H7 (cell line): ENCODE measurements at regions not wholly inside any gene's neighbourhood (a gene's known extent, or its start where the extent isn't known, plus 50 kb on each side); places are given as distances from the start of the nearest gene placed in this dataset.

Experiments used
- DNase-seq: peaks from one replicate; pipeline ENCODE4 v3.0.0; 2012
- H3K27me3 ChIP-seq: 2 replicates; pipeline ENCODE4 v1.6.0; 2011; ENCODE audit warnings: mild to moderate bottlenecking, low read length; ENCODE audit not compliant: control insufficient read depth, insufficient read depth
- H3K36me3 ChIP-seq: replicated peaks from 2 replicates; pipeline ENCODE4 v1.5.1; 2011; ENCODE audit warnings: low read length; ENCODE audit not compliant: control insufficient read depth, insufficient read depth
- H3K4me3 ChIP-seq: 2 replicates; pipeline ENCODE4 v1.5.1; 2011; ENCODE audit warnings: low read depth, mild to moderate bottlenecking, control low read depth, low read length, moderate library complexity; ENCODE audit not compliant: insufficient read depth

- DNase-seq, result no peak
- no peak overlapping the region for H3K4me3 ChIP-seq
- no peaks in the 10 kb centered on the region for H3K36me3 ChIP-seq
- H3K27me3 ChIP-seq, result no peaks in the 10 kb centered on the region
These were observed 1422.3 kb downstream of the AACS start for GRCh38 chr12:126487431-126487980.

- no peak for DNase-seq
These were observed 1423.6 kb downstream of the AACS start for GRCh38 chr12:126488806-126489205.

GRCh38 chr12:126492181-126492580 lies 1426.9 kb downstream of the AACS start:
- DNase-seq, result no peak
- Histone ChIP-seq H3K27me3 (no peaks in the 10 kb centered on the region), H3K36me3 (no peaks in the 10 kb centered on the region), H3K4me3 (no peak overlapping the region)

More at GRCh38 chr12:126488806-126489205, 1423.6 kb downstream of the AACS start:
- H3K4me3 ChIP-seq, result no peak overlapping the region
- no peaks in the 10 kb centered on the region for H3K27me3 ChIP-seq
- no peaks in the 10 kb centered on the region for H3K36me3 ChIP-seq

GRCh38 chr12:126493366-126494108 lies 1428.3 kb downstream of the AACS start:
- no peaks in the 10 kb centered on the region for H3K27me3 ChIP-seq
- no peak overlapping the region for H3K4me3 ChIP-seq
- no peak for DNase-seq
- H3K36me3 ChIP-seq, result no peaks in the 10 kb centered on the region

- Histone ChIP-seq H3K4me3 (no peak overlapping the region), H3K36me3 (no peaks in the 10 kb centered on the region), H3K27me3 (no peaks in the 10 kb centered on the region)
- DNase-seq, result no peak
These were observed 1431.0 kb downstream of the AACS start for GRCh38 chr12:126496201-126496600.

GRCh38 chr12:126506426-126507182 lies 1441.4 kb downstream of the AACS start:
- Histone ChIP-seq H3K27me3 (no peaks in the 10 kb centered on the region), H3K4me3 (no peak overlapping the region), H3K36me3 (no peaks in the 10 kb centered on the region)
- DNase-seq, result no peak

GRCh38 chr12:126507231-126507630 lies 1442.0 kb downstream of the AACS start:
- Histone ChIP-seq H3K36me3 (no peaks in the 10 kb centered on the region), H3K27me3 (no peaks in the 10 kb centered on the region), H3K4me3 (no peak overlapping the region)
- no peak for DNase-seq

GRCh38 chr12:126509572-126509971 lies 1444.3 kb downstream of the AACS start:
- H3K27me3 ChIP-seq, result no peaks in the 10 kb centered on the region
- no peak overlapping the region for H3K4me3 ChIP-seq
- DNase-seq, result no peak
- H3K36me3 ChIP-seq, result no peaks in the 10 kb centered on the region

- Histone ChIP-seq H3K4me3 (no peak overlapping the region), H3K27me3 (no peaks in the 10 kb centered on the region), H3K36me3 (no peaks in the 10 kb centered on the region)
- DNase-seq, result no peak
These were observed 1445.4 kb downstream of the AACS start for GRCh38 chr12:126510630-126511029.

- H3K27me3 ChIP-seq, result no peaks in the 10 kb centered on the region
- H3K4me3 ChIP-seq, result no peak overlapping the region
- H3K36me3 ChIP-seq, result no peaks in the 10 kb centered on the region
- DNase-seq, result no peak
These were observed 1448.0 kb downstream of the AACS start for GRCh38 chr12:126512916-126513913.

GRCh38 chr12:126518596-126519200 lies 1453.5 kb downstream of the AACS start:
- no peaks in the 10 kb centered on the region for H3K27me3 ChIP-seq
- DNase-seq, result no peak
- H3K36me3 ChIP-seq, result no peaks in the 10 kb centered on the region
- no peak overlapping the region for H3K4me3 ChIP-seq

- Histone ChIP-seq H3K27me3 (no peaks in the 10 kb centered on the region), H3K36me3 (no peaks in the 10 kb centered on the region), H3K4me3 (no peak overlapping the region)
- DNase-seq, result no peak
These were observed 1454.6 kb downstream of the AACS start for GRCh38 chr12:126519833-126520232.

GRCh38 chr12:126523891-126524290 lies 1458.7 kb downstream of the AACS start:
- DNase-seq, result no peak
- Histone ChIP-seq H3K36me3 (no peaks in the 10 kb centered on the region), H3K27me3 (no peaks in the 10 kb centered on the region), H3K4me3 (no peak overlapping the region)

GRCh38 chr12:126534495-126534894 lies 1469.3 kb downstream of the AACS start:
- DNase-seq, result no peak
- no peak overlapping the region for H3K4me3 ChIP-seq

More at GRCh38 chr12:126534495-126534894, 1469.3 kb downstream of the AACS start:
- Histone ChIP-seq H3K27me3 (no peaks in the 10 kb centered on the region), H3K36me3 (no peaks in the 10 kb centered on the region)
